K562 (cell line): ENCODE measurements at regions not wholly inside any gene's neighbourhood (a gene's known extent, or its start where the extent isn't known, plus 50 kb on each side); places are given as distances from the start of the nearest gene placed in this dataset.

ENCODE experiments used
- ATAC-seq: fragments of 200-7000 bp; cut with Tn5 transposase; 3 replicates; pipeline ENCODE4 v1.9.1; 2020; ENCODE audit warnings: moderate library complexity
- BruUV-seq: library from RNA; stranded (reverse); fragments of 400-500 nt; replicated peaks from 2 replicates; lab custom pipeline; 2021; lab: Mats Ljungman, UMichigan
- CTCF ChIA-PET: fragments of 300-600 bp; formaldehyde crosslinking; extraction: SDS; loops from one replicate; lab custom pipeline; 2021; ENCODE audit warnings: low intra/inter-chr PET ratio; lab: Yijun Ruan, JAX
- POLR2A ChIA-PET: fragments of 300-600, 350-650 bp; sonication (Branson Sonifier 250); formaldehyde crosslinking; extraction: SDS; loops from one replicate; lab custom pipeline; 2021; ENCODE audit warnings: antibody characterized with exemption, inconsistent platforms; lab: Yijun Ruan, JAX
- DNase-seq, 4 experiments: peaks; one replicate each; pipeline versions ENCODE4 v3.0.0 to v3.0.0-alpha.2; 2011 to 2018; ENCODE audit warnings: low spot score in 3 of 4, mixed read lengths in 3 of 4; ENCODE audit errors: extremely low read depth in 1 of 4
- FAIRE-seq: peaks from 2 replicates; lab custom pipeline; 2011; peaks lifted over from hg19 to GRCh38; lab: Jason Lieb, UNC
- H2AFZ ChIP-seq: 2 replicates; pipeline ENCODE4 v1.6.0; 2011; ENCODE audit warnings: low read depth, low read length, control low read depth, inconsistent platforms
- H3K27ac ChIP-seq: fragments of 200-600 bp; 3 replicates; pipeline ENCODE4 v1.8.0; 2011; ENCODE audit warnings: low read depth, mild to moderate bottlenecking, control low read depth, inconsistent platforms, low read length, moderate library complexity, mixed read lengths; ENCODE audit errors: extremely low read depth
- H3K27me3 ChIP-seq, 2 experiments: fragments of 300-600 bp in 1 of 2; 2 replicates in 1 of 2; 3 replicates in 1 of 2; pipeline versions ENCODE4 v1.6.0 to v1.8.0; 2011; ENCODE audit warnings: inconsistent platforms in 2 of 2, low read length in 2 of 2, mild to moderate bottlenecking in 1 of 2, mixed read lengths in 1 of 2, moderate library complexity in 1 of 2; ENCODE audit not compliant: control insufficient read depth in 2 of 2, insufficient read depth in 2 of 2
- H3K36me3 ChIP-seq: fragments of 300-600 bp; 3 replicates; pipeline ENCODE4 v1.8.0; 2011; ENCODE audit warnings: mild to moderate bottlenecking, low read length, inconsistent platforms; ENCODE audit not compliant: control insufficient read depth, insufficient read depth
- H3K4me1 ChIP-seq, 2 experiments: fragments of 200-600 bp in 1 of 2; replicated peaks in 1 of 2; 2 replicates in 1 of 2; 3 replicates in 1 of 2; pipeline versions ENCODE4 v1.5.1 to v1.8.0; 2011; ENCODE audit warnings: inconsistent platforms in 2 of 2, low read length in 2 of 2, mild to moderate bottlenecking in 1 of 2, mixed read lengths in 1 of 2, moderate library complexity in 1 of 2; ENCODE audit not compliant: control insufficient read depth in 2 of 2, insufficient read depth in 2 of 2
- H3K4me2 ChIP-seq: 2 replicates; pipeline ENCODE4 v1.6.1; 2011; ENCODE audit warnings: low read length, control low read depth, inconsistent platforms, mixed read lengths; ENCODE audit not compliant: insufficient read depth
- H3K4me3 ChIP-seq: fragments of 200-600 bp; sonication (generic), shearing (Covaris generic); 2 replicates; pipeline ENCODE4 v1.5.1; 2016; ENCODE audit warnings: control low read depth, inconsistent platforms
- H3K79me2 ChIP-seq: fragments of 200-600 bp; 3 replicates; pipeline ENCODE4 v1.8.0; 2011; ENCODE audit warnings: low read length, inconsistent platforms; ENCODE audit not compliant: control insufficient read depth, insufficient read depth
- H3K9ac ChIP-seq, 2 experiments: 2 replicates each; pipeline versions ENCODE4 v1.6.0 to v1.6.1; 2011; ENCODE audit warnings: low read depth in 2 of 2, low read length in 2 of 2, control low read depth in 1 of 2, inconsistent platforms in 1 of 2, mild to moderate bottlenecking in 1 of 2, mixed read lengths in 1 of 2; ENCODE audit not compliant: insufficient read depth in 1 of 2
- H3K9me1 ChIP-seq: one replicate; pipeline ENCODE4 v1.6.0; 2011; ENCODE audit warnings: inconsistent platforms, mild to moderate bottlenecking, low read length, moderate library complexity; ENCODE audit not compliant: control insufficient read depth, insufficient read depth
- H3K9me3 ChIP-seq: replicated peaks from 2 replicates; pipeline ENCODE4 v1.5.1; 2011; ENCODE audit warnings: low read depth, low read length, inconsistent platforms; ENCODE audit not compliant: control insufficient read depth, insufficient read depth
- H4K20me1 ChIP-seq: replicated peaks from 2 replicates; pipeline ENCODE4 v1.6.1; 2011; ENCODE audit warnings: low read length, inconsistent platforms, mixed read lengths; ENCODE audit not compliant: control insufficient read depth, insufficient read depth
- L3MBTL2 ChIP-seq: fragments of 450-650 bp; IDR thresholded peaks from 2 replicates; pipeline ENCODE4 v1.6.1; 2016; ENCODE audit warnings: mild to moderate bottlenecking, moderate library complexity
- TEAD1 ChIP-seq, 2 experiments: fragments of 450-650 bp in 1 of 2; sonication (generic) in 1 of 2; formaldehyde crosslinking; IDR thresholded peaks; 2 replicates each; pipeline versions ENCODE4 v1.4.0 to v1.8.0; 2020 to 2022; ENCODE audit warnings: mild to moderate bottlenecking in 2 of 2, missing genetic modification reagents in 1 of 2
- ZNF316 ChIP-seq: fragments of 450-650 bp; IDR thresholded peaks from 2 replicates; pipeline ENCODE4 v1.6.1; 2016
- ZNF589 ChIP-seq: fragments of 200-800 bp; sonication (Bioruptor generic); IDR thresholded peaks from 2 replicates; pipeline ENCODE4 v1.6.1; 2016; ENCODE audit warnings: low read depth, missing genetic modification characterization, missing compliant biosample characterization
- ZNF696 ChIP-seq: fragments of 250-450 bp; sonication (Bioruptor Pico); conservative IDR thresholded peaks from 2 replicates; pipeline ENCODE4 v1.4.0; 2020; ENCODE audit warnings: mild to moderate bottlenecking, moderate library complexity
- WGBS: fragments of 100-300 bp; shearing (Covaris generic); methylation state at CpG from one replicate; pipeline ENCODE4 v1.1.6; 2016; ENCODE audit warnings: low coverage, mixed read lengths; ENCODE audit not compliant: insufficient coverage; ENCODE audit errors: missing lambda C conversion rate; 5-methylcytosine and 5-hydroxymethylcytosine counted together
- in situ Hi-C: fragments of 300-500 bp; cut with MboI; formaldehyde crosslinking; loops from 4 replicates; pipeline ENCODE4 v1.15.0; 2018; ENCODE audit warnings: inconsistent platforms, mixed read lengths
- intact Hi-C: fragments of 100-400 bp; cut with micrococcal nuclease; formaldehyde crosslinking; loops from 2 replicates; pipeline ENCODE4 v1.14.2; 2022

GRCh38 chr7:378551-379455 is 88.8 kb downstream of the FOXL3 start:
- Histone ChIP-seq H3K27me3 (peaks cover 46 to 71% of the 10 kb centered on the region in 2 experiments), H3K9me3 (no peaks in the 10 kb centered on the region), H3K9ac (no peak overlapping the region; a peak in 1 of 4 replicates), H3K4me1 (peaks cover 0 to 50% of the 10 kb centered on the region in 2 experiments; a peak in 2 of 5 replicates), H3K4me3 (no peak overlapping the region), H3K4me2 (no peak overlapping the region), H4K20me1 (peaks cover 6% of the 10 kb centered on the region; the same call in 1 of the 2 replicates), H2AFZ (no peak overlapping the region), H3K79me2 (no peaks in the 10 kb centered on the region), H3K36me3 (no peaks in the 10 kb centered on the region), H3K27ac (no peak overlapping the region), H3K9me1 (no peaks in the 10 kb centered on the region)
- in situ Hi-C loops: no loop called here
- FAIRE-seq (no peak), DNase-seq (peak in 1 of 4 experiments; percentile 10), ATAC-seq (no peak; the same call in 1 of the 3 replicates)
- intact Hi-C loops: no loop called here
- ChIA-PET POLR2A (interaction anchor here (1.0 to 1.1 kb wide), 2 partner anchors 95 to 118 kb away, joined by 3 read pairs; no protein-coding TSS in a partner anchor), CTCF (no interaction called here)
- no TSS peak for BruUV-seq
- 2% methylated on average over 33 of the region's 44 CpGs for WGBS
- no peak for TF ChIP-seq ZNF589 (CRISPR knock-in tag)

- Histone ChIP-seq H3K4me1 (peaks cover 0 to 47% of the 10 kb centered on the region in 2 experiments; a peak in 2 of 5 replicates), H3K79me2 (no peaks in the 10 kb centered on the region), H3K4me2 (no peak overlapping the region), H3K27ac (no peak overlapping the region), H3K27me3 (peaks cover 43 to 65% of the 10 kb centered on the region in 2 experiments), H3K4me3 (no peak overlapping the region), H3K9me1 (no peaks in the 10 kb centered on the region), H3K9ac (no peak overlapping the region; a peak in 1 of 4 replicates), H3K36me3 (no peaks in the 10 kb centered on the region), H2AFZ (no peak overlapping the region), H4K20me1 (peaks cover 6% of the 10 kb centered on the region; the same call in 1 of the 2 replicates), H3K9me3 (no peaks in the 10 kb centered on the region)
- WGBS: 1% methylated on average over 22 of the region's 45 CpGs
- FAIRE-seq: no peak
- no TSS peak for BruUV-seq
- intact Hi-C loops: no loop called here
- ChIA-PET POLR2A (interaction anchor here (1.1 kb wide), 1 partner anchor 96 kb away, joined by 3 read pairs; no protein-coding TSS in a partner anchor), CTCF (no interaction called here)
- peak; percentile 53 for ATAC-seq
- TF ChIP-seq ZNF696 (CRISPR knock-in tag) (no peak), L3MBTL2 (peak; percentile 17; the same call in 1 of the 2 replicates), ZNF316 (no peak), TEAD1 (CRISPR knock-in tag; IDR thresholded peaks at IDR 0.05) (no peak)
- DNase-seq: peak in 3 of 4 experiments; percentile 12 to 49 (median 46)
- in situ Hi-C loops: no loop called here
These were observed 89.6 kb downstream of the FOXL3 start for GRCh38 chr7:379456-380138.
